B cell (primary cell): ENCODE measurements at regions not wholly inside any gene's neighbourhood (a gene's known extent, or its start where the extent isn't known, plus 50 kb on each side); places are given as distances from the start of the nearest gene placed in this dataset.

ENCODE experiments used
- EZH2 ChIP-seq: IDR thresholded peaks from 2 replicates; pipeline ENCODE4 v1.6.1; 2012; ENCODE audit warnings: borderline replicate concordance, low read depth, mild to moderate bottlenecking, moderate library complexity, low read length; ENCODE audit not compliant: insufficient read depth, poor library complexity, severe bottlenecking
- TF ChIP-seq, protein P1 (sequence below): fragments of 200-600 bp; IDR thresholded peaks from one replicate; pipeline ENCODE4 v1.8.0; 2022; ENCODE audit warnings: antibody characterized with exemption, mild to moderate bottlenecking

DNA sequence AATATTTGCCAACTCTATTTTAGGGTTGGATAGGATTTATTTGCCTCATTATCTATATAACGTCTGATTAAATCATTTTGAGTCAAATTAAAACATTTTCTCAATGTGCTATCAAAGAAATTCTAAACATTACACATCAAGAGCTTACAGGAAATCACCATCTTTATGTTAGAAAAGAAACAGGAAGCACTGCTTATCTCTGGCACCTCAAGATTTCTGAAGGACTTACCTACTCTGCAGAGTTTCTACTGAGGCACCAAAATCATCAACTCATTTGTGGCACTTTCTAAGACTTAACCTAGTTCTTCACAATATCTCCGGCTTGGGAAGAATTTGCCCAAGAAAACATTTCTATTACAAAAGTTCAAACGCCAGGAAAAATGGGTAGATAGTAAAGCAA lies 181.3 kb upstream of the EOMES start:
- TF ChIP-seq EZH2: no peak
- TF ChIP-seq, protein P1, sequence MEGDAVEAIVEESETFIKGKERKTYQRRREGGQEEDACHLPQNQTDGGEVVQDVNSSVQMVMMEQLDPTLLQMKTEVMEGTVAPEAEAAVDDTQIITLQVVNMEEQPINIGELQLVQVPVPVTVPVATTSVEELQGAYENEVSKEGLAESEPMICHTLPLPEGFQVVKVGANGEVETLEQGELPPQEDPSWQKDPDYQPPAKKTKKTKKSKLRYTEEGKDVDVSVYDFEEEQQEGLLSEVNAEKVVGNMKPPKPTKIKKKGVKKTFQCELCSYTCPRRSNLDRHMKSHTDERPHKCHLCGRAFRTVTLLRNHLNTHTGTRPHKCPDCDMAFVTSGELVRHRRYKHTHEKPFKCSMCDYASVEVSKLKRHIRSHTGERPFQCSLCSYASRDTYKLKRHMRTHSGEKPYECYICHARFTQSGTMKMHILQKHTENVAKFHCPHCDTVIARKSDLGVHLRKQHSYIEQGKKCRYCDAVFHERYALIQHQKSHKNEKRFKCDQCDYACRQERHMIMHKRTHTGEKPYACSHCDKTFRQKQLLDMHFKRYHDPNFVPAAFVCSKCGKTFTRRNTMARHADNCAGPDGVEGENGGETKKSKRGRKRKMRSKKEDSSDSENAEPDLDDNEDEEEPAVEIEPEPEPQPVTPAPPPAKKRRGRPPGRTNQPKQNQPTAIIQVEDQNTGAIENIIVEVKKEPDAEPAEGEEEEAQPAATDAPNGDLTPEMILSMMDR: no peak
